Fibroblast of villous mesenchyme (primary cell): ENCODE measurements at regions not wholly inside any gene's neighbourhood (a gene's known extent, or its start where the extent isn't known, plus 50 kb on each side); places are given as distances from the start of the nearest gene placed in this dataset.
A peak's percentile ranks its signal among the peaks of the same experiment; 100 is the strongest.
"Not testable (repeated sequence)": the region's sequence is repeated elsewhere in the genome, so short reads cannot be mapped to it uniquely, and the experiment has no call there.

Source experiments
- DNase-seq: peaks from one replicate; pipeline ENCODE4 v3.0.0-alpha.2; 2010; ENCODE audit warnings: low read depth
- H3K4me3 ChIP-seq: 2 replicates; pipeline ENCODE4 v1.5.1; 2011; ENCODE audit warnings: low read depth, mild to moderate bottlenecking, low read length
- TF ChIP-seq, protein P1 (sequence below): IDR thresholded peaks from 2 replicates; pipeline ENCODE4 v1.5.1; 2012; ENCODE audit warnings: low read depth, mild to moderate bottlenecking, low read length; ENCODE audit not compliant: insufficient read depth

- no peak overlapping the region for H3K4me3 ChIP-seq
- no peak for DNase-seq
- TF ChIP-seq, protein P1, sequence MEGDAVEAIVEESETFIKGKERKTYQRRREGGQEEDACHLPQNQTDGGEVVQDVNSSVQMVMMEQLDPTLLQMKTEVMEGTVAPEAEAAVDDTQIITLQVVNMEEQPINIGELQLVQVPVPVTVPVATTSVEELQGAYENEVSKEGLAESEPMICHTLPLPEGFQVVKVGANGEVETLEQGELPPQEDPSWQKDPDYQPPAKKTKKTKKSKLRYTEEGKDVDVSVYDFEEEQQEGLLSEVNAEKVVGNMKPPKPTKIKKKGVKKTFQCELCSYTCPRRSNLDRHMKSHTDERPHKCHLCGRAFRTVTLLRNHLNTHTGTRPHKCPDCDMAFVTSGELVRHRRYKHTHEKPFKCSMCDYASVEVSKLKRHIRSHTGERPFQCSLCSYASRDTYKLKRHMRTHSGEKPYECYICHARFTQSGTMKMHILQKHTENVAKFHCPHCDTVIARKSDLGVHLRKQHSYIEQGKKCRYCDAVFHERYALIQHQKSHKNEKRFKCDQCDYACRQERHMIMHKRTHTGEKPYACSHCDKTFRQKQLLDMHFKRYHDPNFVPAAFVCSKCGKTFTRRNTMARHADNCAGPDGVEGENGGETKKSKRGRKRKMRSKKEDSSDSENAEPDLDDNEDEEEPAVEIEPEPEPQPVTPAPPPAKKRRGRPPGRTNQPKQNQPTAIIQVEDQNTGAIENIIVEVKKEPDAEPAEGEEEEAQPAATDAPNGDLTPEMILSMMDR: no peak
These were observed 133.5 kb upstream of the PRR16 start for GRCh38 chr5:120330558-120330957.

- DNase-seq: no peak
These were observed 119.9 kb upstream of the PRR16 start for GRCh38 chr5:120344181-120344580.

GRCh38 chr5:120345947-120346346 is 118.2 kb upstream of the PRR16 start:
- no peak overlapping the region for H3K4me3 ChIP-seq
- TF ChIP-seq, protein P1: no peak
- DNase-seq: no peak

More at GRCh38 chr5:120344181-120344580, 119.9 kb upstream of the PRR16 start:
- H3K4me3 ChIP-seq: no peak overlapping the region
- TF ChIP-seq, protein P1: no peak

GRCh38 chr5:120351071-120351470 is 113.0 kb upstream of the PRR16 start:
- DNase-seq, H3K4me3 ChIP-seq: not testable (repeated sequence)

DNA sequence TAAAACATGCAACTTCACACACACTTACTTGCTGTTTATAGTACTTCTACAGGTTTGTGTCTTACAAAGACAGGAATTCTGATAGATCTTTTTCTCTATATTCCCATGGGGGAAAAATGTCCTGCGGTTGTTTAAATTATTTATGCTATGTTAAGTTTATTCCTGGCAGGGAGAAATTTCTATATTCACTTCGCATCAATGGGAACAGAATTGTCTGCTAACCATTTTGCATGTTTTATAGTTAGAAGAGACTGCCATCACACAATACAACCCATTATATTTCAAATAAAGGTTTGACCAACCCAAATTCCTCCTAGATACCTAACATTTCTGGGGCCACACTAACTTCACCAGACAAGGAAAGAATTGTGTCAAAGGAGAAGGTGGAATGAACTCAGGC is 110.0 kb upstream of the PRR16 start:
- DNase-seq: no peak
- TF ChIP-seq, protein P1: no peak
- no peak overlapping the region for H3K4me3 ChIP-seq

DNA sequence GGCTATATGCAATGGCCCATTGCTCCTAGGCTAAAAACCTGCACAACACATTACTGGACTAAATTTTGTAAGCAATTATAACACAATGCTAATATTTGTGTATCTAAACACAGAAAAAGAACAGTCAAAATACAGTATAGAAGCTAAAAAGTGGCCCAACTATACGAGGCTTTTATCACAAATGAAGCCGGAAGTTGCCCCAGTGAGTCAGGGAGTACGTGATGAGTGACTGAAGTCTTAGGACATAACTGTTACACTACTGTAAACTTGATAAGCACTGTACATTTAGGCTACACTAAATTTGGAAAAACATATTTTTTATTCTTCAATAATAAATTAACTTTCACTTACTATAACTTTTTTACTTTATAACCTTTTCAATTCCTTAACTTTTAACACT is 105.2 kb upstream of the PRR16 start:
- no peak overlapping the region for H3K4me3 ChIP-seq
- TF ChIP-seq, protein P1: no peak
- peak; percentile 31 for DNase-seq

GRCh38 chr5:120361941-120362340 is 102.2 kb upstream of the PRR16 start:
- TF ChIP-seq, protein P1: no peak
- H3K4me3 ChIP-seq: no peak overlapping the region
- no peak for DNase-seq
